ENCODE measurements at regions not wholly inside any gene's neighbourhood (a gene's known extent, or its start where the extent isn't known, plus 50 kb on each side); places are given as distances from the start of the nearest gene placed in this dataset.

- no peak for DNase-seq (ENCODE audit: low read depth, low spot score)
- no peak overlapping the region for H3K4me3 ChIP-seq (ENCODE audit: low read length)
These were observed 207.9 kb downstream of the GADD45G start for GRCh38 chr9:89812556-89813181.

- no peak overlapping the region for H3K4me3 ChIP-seq (ENCODE audit: low read length)
- no peak for DNase-seq (ENCODE audit: low read depth, low spot score)
These were observed 208.7 kb downstream of the GADD45G start for GRCh38 chr9:89813482-89813881.

- DNase-seq (ENCODE audit: low read depth, low spot score) = no peak
- no peak overlapping the region for H3K4me3 ChIP-seq (ENCODE audit: low read length)
These were observed 209.7 kb downstream of the GADD45G start for GRCh38 chr9:89814340-89815040.

GRCh38 chr9:89815061-89815902 lies 210.5 kb downstream of the GADD45G start:
- no peak for DNase-seq (ENCODE audit: low read depth, low spot score)
- H3K4me3 ChIP-seq (ENCODE audit: low read length) = no peak overlapping the region

DNA sequence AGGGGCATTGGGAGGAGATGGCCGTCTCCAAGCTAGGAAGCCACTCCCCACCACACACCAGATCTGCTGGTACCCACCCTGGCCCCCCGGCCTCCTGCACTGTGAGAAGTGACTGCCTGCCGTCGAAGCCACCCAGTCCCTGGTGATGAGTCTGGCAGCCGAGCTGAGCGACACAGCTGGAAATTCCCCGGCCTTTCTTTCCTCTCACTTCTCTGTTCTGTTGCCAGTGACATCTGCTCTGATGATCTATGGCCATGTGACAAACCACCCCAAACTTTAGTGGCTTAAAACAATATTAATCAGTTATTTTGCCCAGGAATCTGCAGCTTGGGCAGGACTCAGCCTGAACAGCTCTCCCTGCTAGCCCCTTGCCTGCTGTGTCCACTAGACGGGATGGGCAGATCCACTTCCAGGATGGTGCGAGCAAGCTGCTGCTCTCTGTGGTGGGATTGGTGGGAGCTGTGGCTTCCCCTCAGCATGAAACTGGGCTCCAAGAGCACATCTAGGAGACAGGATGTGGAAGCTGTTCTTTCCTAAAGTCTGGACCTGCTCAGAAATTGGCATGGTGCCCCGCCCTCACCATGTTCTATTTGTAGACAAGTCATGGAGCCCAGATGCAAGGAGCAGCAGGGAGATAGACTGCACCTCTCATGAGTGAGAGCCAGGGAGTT lies 211.2 kb downstream of the GADD45G start:
- no peak for DNase-seq (ENCODE audit: low read depth, low spot score)
- no peak overlapping the region for H3K4me3 ChIP-seq (ENCODE audit: low read length)

- no peak overlapping the region for H3K4me3 ChIP-seq (ENCODE audit: low read length)
- DNase-seq (ENCODE audit: low read depth, low spot score) = no peak
These were observed 212.5 kb downstream of the GADD45G start for GRCh38 chr9:89817151-89817950.

DNA sequence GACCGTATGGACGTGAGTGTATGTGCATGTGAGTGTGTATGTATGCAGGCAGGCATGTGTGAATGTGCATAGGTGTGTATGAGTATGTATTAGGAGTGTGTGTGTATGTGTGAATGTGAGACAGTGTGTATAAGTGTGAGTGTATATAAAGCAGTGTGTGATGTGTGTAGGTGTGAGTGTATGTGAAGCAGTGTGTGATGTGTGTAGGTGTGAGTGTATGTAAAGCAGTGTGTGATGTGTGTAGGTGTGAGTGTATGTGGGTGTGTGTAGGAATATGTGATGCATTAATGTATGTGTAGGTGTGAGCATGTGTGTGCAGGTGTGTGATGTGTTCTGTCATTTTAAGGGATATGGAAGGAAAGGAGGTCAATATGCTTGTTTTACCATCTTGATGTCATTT lies 215.5 kb downstream of the GADD45G start:
- no peak overlapping the region for H3K4me3 ChIP-seq (ENCODE audit: low read length)

GRCh38 chr9:89821081-89821480 lies 216.3 kb downstream of the GADD45G start:
- H3K4me3 ChIP-seq (ENCODE audit: low read length) = no peak overlapping the region
- DNase-seq (ENCODE audit: low read depth, low spot score) = no peak

More for the DNA sequence above, 215.5 kb downstream of the GADD45G start:
- no peak for DNase-seq (ENCODE audit: low read depth, low spot score)

DNA sequence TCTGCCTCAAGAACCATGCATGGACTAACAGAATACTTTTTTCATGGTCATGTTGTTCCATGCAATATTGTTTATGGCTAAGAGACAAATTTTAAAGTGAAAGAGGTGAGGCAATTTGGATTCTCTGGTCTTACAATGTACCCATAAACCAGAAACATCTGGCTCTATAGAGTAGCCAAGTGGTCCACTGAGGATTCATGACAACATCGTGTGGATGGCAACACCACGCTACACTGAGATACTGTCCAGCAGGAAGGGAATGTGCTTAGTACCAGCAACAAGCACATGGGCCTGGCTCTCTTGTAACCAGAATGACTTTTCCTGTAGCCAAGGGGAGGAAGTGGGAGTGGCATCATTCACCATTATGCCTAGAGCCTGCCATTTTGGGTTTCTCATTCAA lies 218.2 kb downstream of the GADD45G start:
- DNase-seq (ENCODE audit: low read depth, low spot score) = no peak
- no peak overlapping the region for H3K4me3 ChIP-seq (ENCODE audit: low read length)

DNA sequence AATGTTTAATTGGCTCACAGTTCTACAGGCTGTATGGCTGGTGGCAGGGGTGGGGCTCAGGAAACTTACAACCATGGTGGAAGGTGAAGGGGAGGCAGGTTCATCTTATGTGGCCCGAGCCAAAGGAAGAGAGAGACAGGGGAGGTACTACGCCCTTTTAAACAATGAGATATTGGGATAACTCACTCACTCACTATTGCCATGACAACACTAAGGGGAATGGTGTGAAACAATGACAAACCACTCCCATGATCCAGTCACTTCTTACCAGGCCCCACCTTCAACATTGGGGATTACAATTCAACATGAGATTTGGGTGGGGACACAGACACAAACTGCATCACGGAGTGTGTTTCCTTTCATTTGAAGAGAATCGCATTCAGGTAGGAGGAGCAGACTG lies 220.9 kb downstream of the GADD45G start:
- DNase-seq (ENCODE audit: low read depth, low spot score) = no peak
- H3K4me3 ChIP-seq (ENCODE audit: low read length) = no peak overlapping the region

- no peak overlapping the region for H3K4me3 ChIP-seq (ENCODE audit: low read length)
- no peak for DNase-seq (ENCODE audit: low read depth, low spot score)
These were observed 221.4 kb downstream of the GADD45G start for GRCh38 chr9:89826186-89826585.

- no peak for DNase-seq (ENCODE audit: low read depth, low spot score)
- no peak overlapping the region for H3K4me3 ChIP-seq (ENCODE audit: low read length)
These were observed 224.5 kb downstream of the GADD45G start for GRCh38 chr9:89829346-89829745.

- no peak overlapping the region for H3K4me3 ChIP-seq (ENCODE audit: low read length)
- no peak for DNase-seq (ENCODE audit: low read depth, low spot score)
These were observed 230.9 kb downstream of the GADD45G start for GRCh38 chr9:89835666-89836065.

DNA sequence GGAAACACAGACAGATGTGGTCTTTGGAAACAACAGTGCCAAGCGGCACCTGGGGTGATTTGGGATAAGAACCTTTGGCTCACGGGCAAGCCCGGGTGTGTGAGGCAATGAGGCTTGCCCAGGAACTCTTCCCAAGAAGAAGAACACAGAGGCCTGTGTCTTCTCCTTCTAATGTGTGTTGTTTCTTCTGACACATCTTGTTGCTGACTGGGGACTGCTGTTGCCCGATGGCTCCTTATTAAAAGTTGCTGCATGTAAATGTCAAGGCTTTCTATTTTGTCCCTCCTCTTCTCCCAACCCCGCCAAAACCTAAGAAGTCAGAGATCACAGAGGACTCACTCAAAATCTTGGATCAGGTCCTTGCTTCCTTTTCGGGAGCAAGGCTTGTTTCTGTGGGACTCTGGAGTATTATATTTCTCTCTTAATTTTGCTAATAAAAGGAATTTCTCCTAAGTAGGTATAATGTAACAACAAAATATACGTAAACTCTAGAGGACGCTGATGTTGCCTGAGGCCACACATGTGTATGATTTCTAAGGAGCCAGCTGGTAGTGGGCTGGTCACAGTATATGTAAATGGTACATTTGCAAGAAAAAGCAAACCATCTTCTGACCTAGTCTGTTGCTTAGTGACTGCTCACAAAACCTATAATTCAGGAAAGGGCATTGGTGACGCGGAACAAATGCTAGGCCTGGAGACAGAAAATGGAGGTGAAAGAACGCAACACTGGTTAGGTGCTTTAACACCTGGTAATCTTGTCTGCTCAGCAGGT lies 232.5 kb downstream of the GADD45G start:
- no peak for DNase-seq (ENCODE audit: low read depth, low spot score)
- H3K4me3 ChIP-seq (ENCODE audit: low read length) = no peak overlapping the region

GRCh38 chr9:89837934-89838310 lies 233.1 kb downstream of the GADD45G start:
- DNase-seq (ENCODE audit: low read depth, low spot score) = no peak
- H3K4me3 ChIP-seq (ENCODE audit: low read length) = no peak overlapping the region

GRCh38 chr9:89838621-89839020 lies 233.8 kb downstream of the GADD45G start:
- H3K4me3 ChIP-seq (ENCODE audit: low read length) = no peak overlapping the region
- DNase-seq (ENCODE audit: low read depth, low spot score) = no peak

DNA sequence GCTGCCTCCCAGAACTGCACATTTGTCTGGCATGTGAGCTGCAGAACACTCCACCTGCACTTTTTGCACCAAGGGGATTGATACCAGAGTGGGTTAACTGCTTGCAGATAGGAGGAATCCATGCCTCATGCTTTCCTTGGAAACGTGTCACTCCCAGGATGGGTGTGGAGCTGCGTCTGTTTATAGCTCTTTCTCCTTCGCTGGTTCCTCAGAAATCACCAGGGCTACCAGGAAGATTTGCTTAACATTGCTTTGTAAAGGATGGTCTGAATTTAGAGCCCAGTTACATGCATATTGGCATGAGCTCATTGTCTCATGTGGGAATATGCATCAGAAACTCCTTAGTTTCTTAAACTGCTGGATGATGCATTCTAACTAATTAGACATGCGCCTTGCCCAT lies 234.6 kb downstream of the GADD45G start:
- no peak for DNase-seq (ENCODE audit: low read depth, low spot score)

GRCh38 chr9:89839952-89840351 lies 235.1 kb downstream of the GADD45G start:
- no peak for DNase-seq (ENCODE audit: low read depth, low spot score)
- no peak overlapping the region for H3K4me3 ChIP-seq (ENCODE audit: low read length)

More for the DNA sequence above, 234.6 kb downstream of the GADD45G start:
- H3K4me3 ChIP-seq (ENCODE audit: low read length) = no peak overlapping the region

Data from Jurkat, Clone E6-1 (cell line).